Smooth muscle cell of the brain vasculature (primary cell): ENCODE measurements at regions not wholly inside any gene's neighbourhood (a gene's known extent, or its start where the extent isn't known, plus 50 kb on each side); places are given as distances from the start of the nearest gene placed in this dataset.
"Not testable (repeated sequence)": the region's sequence is repeated elsewhere in the genome, so short reads cannot be mapped to it uniquely, and the experiment has no call there.

Source experiments
- DNase-seq: peaks from one replicate; pipeline ENCODE4 v3.0.0-alpha.2; 2012; ENCODE audit warnings: low read depth, low spot score

DNA sequence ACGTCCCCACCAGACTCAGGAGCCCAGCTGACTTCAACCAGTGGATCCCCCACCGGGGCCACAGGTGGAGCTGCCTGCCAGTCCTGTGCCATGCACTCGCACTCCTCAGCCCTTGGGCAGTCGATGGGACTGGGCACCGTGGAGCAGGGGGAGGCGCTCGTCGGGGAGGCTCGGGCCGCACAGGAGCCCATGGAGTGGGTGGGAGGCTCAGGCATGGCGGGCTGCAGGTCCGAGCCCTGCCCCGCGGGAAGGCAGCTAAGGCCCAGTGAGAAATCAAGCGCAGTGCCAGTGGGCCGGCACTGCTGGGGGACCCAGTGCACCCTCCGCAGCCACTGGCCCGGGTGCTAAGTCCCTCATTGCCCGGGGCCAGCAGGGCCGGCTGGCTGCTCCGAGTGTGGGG, 52.3 kb upstream of the LRRC30 start:
- not testable (repeated sequence) for DNase-seq

DNA sequence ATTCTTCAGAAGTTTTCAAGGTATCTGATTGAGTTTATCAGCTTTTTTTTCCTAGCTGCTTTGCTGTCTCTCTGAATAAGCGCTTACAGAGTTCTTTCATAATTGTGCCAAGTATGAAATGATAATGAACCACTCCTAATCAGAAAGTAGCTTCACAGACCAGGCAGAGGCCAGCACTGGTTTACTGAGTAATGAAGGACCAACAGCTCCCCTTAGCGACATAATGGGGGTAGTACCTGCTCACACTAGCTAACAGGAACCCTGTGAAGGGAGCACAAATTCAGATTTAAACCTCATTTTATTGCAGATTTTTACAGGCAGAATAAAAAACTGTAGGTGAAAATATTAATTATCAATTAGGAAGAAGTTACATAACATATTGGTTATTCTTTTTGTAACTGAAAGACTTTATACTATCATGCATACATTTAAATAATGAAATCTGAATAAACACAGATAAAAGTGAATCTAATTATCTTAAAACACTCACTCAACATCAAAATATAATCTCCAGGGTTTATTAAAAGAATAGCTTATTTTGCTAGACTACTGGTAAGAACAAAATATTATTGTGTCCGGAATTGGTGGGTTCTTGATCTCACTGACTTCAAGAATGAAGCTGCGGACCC, 53.7 kb upstream of the LRRC30 start:
- DNase-seq = peak; percentile 43

DNA sequence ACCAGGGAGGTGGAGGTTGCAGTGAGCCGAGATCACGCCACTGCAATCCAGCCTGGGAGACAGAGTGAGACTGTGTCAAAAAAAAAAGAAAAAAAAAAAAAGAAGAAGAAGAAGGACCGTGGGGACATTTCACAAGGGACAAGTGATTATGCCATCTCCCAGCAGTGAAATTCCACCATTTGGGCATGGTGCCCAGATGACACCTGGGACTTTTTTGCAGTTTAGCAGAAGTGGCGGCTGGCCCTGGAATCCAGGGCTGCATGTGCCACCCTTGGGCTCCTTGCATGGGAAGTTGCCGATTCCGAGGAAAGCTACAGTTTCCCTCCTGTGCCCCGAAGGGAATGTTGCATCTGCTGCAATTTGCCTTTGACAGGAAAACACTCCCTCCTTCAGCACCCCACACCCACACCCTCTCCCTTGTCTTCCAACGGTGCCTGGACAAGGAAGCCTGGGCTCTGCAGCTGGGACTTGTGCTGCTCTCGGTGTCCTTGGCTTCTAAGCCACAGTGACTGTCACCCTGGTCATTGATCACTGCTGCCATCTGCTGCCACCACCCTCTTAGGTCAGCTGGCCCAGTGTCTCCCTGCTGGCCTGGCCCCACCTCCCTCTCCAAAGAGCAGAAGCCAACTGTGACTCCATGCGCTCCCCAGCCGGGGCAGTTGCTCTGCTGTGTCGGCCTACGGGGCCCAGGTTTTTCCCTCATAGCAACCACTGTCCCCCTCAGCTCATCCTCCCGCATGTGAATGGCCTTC, 56.4 kb upstream of the LRRC30 start:
- DNase-seq = no peak

GRCh38 chr18:7173216-7173615, 55.6 kb upstream of the LAMA1 start:
- DNase-seq = no peak

GRCh38 chr18:7172611-7173010, 55.0 kb upstream of the LAMA1 start:
- no peak for DNase-seq

DNA sequence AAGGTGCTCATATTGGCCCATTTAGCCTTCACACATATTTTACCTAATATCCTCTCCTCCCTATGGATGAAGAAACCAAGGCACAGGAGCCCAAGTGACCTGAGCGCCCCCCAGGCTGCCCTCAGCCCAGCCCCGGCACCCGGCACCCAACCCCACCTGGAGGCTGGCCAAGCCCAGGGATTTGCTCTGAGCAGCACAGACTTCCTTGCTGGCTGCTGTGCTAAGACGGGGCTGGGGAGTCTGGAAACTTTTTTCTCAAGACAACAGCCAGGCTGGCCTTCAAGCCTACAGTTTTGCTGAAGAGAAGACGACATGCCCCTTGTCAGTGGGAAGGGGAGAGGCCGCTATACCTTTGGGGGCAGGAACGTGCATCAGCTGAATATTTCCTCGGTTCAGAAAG, 52.7 kb upstream of the LAMA1 start:
- DNase-seq = no peak

GRCh38 chr18:7169601-7170000, 52.0 kb upstream of the LAMA1 start:
- no peak for DNase-seq

- no peak for DNase-seq
These were observed 50.8 kb upstream of the LAMA1 start for GRCh38 chr18:7168408-7168807.
